SHP77 (cell line): ENCODE measurements at regions not wholly inside any gene's neighbourhood (a gene's known extent, or its start where the extent isn't known, plus 50 kb on each side); places are given as distances from the start of the nearest gene placed in this dataset.

ENCODE experiments used
- DNase-seq, 2 experiments: peaks; one replicate each; lab custom pipeline; 2025; lab: John Stamatoyannopoulos, UW

DNA sequence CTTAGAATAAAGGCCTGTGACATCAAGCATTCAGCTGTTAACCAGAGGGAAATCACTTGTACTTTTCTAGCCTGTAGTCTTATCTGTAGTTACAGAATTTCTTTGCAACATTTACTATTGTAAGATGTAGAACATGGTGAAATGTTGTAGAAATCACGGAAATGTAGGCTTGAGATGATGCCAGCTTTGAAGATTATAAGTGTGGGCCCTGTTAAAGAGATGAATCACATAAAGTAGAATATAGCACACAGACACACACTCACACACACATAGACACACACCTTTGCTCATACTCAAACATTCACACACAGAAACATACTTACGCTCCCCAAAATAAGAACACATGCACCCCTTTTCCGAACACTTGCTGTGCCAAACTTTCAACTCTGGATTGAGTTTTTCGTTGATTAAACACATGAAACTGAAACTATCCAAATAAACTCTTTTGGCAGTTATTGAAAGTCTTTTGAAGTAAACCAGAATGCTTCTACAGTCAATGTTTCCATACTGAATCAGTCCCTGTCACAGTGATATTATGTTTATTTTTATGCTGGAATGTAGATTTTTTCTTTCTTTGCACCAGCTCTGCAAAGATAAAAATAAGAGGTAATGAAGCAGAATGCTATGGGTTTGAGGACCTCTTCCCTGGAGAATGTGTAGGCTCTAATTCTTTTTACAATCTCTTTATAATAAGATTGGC, 230.3 kb upstream of the MEOX2 start:
- no peak for DNase-seq

DNA sequence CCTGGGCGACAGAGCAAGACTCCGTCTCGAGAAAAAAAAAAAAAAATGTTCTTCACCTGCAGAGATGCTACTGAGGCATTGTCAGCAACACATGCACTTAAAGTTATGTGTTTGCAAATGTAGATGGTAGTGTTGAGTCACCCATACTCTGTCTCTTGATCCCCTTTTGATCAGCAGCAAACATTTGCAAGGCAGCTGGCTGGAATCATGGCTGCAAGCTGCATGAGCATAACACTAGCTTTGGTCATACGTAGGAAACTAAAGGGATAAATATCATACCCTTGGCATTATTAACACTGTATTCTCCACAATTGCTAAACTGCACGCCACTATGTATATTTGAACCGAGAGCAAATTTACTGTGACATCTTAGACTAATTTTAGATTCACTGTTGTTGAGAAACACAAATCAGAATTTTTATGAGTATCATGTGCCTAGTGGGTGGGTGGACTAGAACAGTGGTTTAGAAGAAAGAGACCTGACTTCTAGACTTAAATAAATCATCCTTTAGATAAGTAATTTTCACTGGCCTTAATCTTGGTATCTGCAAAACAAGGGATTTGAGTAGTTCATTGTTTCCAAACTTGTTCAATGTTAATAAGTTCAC, 229.3 kb upstream of the MEOX2 start:
- no peak for DNase-seq

DNA sequence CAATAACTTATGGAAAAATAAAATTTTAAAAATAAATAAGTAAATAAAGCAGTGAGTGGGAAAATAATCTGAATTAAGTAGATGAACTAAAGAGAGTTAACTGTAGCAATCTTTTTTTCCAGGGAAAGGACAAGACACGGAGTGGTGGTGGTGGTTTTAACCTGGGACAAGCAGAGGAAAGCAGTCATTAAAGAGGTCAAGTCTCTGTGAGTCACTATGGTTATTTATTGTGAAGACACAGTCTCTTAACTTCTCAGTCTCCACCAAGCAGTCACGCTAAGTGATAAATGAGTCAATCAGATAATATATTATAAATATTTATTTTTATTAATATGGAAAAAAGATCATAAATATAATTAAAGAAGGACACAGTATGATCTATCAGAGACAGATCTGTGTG, 228.1 kb upstream of the MEOX2 start:
- no peak for DNase-seq

DNA sequence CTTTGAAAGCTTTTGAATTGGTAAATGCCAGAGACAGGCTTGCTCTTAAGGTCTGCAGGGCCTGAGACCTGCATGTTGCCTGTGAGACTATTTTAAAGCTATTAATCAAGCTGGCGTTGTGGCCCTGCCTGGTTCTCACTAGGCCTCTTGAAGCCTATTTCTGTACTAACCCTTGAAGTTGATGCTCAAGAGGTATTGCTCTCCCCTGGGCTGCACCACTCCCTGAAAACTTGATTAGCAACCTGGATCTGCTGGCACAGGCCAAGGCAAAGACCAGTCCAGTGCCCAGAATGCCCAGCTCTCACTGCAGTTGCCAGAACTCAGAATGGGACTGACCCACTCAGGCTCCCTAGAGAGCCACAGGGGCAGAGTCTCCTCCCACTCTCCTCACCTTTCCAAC, 220.0 kb upstream of the MEOX2 start:
- DNase-seq: no peak

DNA sequence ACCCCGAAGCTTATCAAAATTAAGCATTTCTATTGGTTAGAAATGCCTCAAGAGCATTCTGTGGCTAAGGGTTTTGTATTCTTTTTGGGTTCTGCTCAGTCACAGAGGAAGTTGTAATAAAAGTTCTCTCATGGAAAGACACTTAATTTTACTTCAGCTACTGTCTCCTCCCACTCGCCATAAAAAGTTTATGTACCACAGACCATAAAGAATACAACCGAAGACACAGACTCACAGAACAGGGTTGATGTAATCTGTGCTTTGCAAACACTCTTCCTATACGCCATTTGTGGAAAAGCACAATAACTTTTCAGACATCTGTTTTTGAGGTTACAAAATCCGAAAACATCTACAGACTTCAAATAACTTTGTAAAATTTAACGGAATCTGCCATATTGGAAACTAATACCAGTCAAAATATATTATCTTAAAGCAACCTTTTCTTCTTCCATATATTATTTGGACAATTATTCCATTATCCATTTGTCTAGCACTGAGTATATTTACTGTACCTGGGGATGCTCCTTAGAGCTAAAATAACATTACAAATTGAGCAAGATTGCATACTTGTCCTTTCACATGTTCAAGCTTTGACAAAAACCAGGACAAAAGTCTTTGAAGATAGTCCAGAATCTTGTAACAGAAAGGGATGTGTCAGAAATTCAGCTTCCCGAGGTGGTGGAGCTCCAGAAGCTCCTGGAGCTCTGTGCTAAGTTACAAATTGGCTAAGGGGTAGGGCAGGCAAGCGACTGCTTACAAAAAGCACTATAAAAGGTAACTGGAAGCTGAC, 219.0 kb upstream of the MEOX2 start:
- no peak for DNase-seq

DNA sequence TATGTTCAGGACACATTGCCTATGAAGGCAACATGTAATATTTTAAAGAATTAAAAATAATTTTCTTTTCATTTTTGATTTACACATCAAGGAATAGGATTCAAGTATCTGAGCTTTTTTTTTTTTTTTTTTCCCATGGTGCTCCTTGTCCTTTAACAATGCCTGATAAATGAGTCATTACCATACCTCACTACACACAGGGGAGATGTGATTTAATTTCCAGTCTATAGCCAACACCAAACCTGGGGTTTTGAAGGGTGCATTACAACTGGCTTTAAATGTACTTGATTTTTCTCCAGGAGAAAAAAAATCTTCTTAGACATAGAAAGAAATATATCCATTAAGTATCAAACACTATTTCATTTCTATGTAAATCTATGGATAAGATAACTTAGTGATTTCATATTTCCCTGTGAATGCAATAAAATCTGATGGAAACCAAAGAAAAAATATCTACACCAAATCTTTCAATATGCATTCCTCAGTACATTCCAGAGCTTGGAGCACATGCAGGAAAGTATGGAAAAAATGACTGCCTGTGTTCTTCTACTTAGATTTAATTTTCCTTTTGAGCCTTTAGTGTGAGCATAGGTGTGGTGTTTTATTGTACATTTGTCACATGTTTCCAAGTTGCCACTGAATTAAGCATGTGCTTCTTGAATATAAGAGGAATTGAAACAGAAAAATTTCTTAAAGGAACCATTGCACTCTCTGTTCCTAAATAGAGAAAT, 204.8 kb upstream of the MEOX2 start:
- no peak for DNase-seq

DNA sequence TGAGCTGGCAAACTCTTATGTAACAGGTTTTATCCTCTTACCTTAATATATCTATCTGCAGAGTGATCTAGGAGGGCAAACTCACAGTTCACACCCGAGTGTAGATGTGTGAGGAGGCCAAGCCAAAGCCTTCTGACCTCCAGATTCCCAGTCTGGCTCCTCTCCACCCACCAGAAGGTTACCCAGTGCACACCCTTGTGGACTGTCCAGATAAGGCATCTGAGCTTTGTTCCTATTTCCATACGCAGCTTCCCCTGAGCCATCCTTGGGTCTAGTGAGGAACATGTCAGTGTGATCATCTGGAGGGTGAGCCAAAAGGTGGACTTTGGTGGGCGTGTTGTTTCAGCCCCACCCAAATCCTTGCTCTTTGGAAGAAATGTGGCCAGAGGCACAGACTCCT, 203.0 kb upstream of the MEOX2 start:
- peak; percentile 44 to 47 for DNase-seq

DNA sequence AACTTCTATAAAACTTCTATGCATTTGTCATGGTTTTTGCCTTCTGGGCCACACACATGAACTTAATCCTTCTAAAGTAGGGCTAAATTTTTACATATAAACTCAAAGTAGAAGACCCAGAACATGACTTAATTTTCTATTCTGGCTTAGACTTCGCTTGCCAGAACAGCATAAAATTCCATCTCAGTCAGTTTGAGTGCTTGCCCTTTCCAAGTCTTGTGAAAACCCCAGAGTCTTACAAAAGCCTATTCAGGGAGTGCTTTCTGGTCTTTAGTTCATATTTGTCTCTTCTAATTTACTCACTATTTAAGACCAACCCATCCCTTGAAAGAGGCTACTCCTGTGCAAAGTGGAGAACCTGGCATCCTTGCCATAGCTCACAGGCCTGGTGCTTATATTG, 201.6 kb upstream of the MEOX2 start:
- DNase-seq: no peak

DNA sequence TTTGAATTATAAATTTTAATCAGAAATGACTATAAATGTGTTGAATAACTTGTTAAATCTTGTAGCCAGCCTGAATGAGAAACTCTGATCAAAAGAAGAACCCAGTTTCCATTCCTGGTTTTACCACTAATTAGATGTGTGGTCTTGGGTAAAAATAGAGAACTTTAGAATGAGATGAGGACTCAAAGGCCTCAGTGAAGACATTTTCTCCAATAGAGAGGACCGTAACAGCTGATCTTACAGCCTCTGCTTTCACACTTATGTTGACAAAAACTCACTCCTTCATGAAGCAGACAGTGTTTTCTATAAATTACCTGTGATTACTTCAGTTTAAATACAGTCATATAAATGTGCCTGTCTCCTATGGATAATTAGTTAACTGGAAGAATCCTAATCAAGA, 200.1 kb upstream of the MEOX2 start:
- no peak for DNase-seq

DNA sequence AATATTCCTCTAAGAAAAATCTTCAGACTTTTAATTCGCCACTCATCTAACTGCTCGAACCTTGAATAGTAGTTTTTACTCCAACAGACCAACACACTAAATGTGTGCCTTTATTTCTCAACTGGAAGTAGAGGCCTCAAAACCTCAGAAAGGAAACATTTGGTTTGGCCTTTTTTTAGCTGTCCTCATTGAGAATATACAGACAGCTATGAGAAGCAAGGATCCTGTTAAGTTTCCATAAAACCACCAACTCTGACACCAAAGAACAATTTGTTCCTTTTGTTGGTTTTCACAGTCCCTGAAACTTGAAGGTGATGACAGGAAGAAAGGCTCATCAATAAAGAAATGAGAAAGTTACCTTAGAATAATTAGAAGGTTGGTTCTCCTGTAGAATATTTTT, 199.2 kb upstream of the MEOX2 start:
- no peak for DNase-seq

DNA sequence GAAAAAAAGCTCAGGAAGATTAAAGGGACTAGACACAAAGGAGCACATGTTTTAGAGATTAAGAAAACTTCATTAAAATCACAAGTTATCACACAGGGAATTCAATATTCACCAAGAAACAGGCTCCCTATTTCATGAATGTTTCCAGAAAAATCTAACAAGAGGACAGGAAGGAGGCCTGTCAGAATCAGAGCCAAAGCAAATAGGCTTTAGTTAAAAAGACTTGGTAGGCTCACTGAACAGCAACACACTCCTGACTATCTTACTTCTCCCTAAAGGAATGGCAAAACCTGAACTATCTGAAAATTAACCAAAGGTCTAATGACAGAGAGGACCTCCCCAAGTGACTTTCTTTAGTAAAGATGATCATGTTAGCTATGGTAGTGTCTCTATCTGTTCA, 188.3 kb upstream of the MEOX2 start:
- no peak for DNase-seq

DNA sequence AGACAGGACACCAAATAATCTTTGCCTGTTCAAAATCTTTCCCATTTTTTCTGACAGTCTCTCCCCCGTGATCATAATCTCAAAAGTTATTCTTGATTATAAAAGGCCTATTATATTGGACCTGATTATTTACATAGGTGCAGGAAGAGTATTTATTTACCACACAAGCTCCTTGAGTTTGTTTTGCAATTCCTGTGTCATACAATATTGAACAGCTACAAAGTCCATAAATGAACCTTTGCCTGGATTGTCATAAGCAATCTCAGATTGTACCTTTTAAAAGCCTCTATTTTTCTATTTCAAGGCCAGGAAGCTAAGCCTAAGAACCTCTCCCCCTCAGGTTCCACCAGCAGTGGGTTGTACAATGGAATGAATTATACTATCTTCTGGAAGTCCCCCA, 183.9 kb upstream of the MEOX2 start:
- DNase-seq: no peak

DNA sequence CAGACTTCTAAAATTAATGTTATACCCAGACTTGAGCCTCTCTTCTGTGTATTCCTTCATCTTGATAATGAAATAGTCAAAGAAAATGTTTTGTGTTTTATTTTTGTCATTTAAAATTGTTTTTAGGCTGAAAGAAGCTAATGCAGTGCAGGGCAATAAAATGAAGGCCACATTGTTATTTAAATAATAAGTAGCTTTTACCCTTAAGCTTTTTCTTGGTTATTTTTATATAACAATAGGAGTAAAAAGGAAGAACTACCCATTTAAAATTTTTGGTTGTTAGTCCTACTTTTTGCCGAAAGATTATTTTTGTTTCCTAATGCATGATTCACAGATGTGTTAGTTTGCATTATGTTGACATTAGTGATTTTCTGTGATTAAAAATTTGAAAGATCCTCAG, 181.0 kb upstream of the MEOX2 start:
- no peak for DNase-seq

DNA sequence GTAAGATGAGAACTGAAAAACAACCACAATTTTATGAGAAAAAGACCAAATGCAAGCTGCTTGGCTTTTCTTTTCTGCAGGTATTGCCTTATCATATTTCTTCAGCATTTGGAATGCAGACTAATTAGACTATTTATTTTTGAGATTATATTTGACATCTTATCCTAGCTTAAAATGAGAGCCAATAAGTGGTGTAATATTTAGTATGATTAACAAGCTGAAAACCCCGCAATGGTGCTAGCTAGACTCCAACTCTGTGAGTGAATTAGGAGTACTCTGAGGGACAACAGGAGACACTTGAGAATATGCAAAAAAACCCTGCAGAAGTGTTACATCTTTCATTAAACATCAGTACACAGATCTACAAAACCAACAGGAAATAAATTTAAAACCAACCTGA, 180.3 kb upstream of the MEOX2 start:
- no peak for DNase-seq

DNA sequence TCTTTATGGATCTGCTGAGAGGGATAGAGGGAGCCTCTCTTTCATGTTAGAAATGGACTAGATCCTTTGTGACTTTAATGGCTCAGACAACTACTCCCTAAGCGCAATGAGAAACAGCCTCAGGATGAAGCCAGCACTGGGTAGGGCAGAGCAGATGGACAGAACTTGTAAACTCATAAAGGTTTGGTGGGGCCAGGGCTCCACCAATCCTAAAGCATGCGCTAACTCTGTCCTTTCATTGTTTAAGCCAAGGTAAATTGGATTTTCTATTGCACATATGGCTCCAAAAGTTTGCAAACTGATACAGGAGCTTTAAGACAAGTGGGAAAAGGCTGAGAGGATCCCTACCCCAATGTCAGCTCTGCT, 178.1 kb upstream of the MEOX2 start:
- DNase-seq: no peak

DNA sequence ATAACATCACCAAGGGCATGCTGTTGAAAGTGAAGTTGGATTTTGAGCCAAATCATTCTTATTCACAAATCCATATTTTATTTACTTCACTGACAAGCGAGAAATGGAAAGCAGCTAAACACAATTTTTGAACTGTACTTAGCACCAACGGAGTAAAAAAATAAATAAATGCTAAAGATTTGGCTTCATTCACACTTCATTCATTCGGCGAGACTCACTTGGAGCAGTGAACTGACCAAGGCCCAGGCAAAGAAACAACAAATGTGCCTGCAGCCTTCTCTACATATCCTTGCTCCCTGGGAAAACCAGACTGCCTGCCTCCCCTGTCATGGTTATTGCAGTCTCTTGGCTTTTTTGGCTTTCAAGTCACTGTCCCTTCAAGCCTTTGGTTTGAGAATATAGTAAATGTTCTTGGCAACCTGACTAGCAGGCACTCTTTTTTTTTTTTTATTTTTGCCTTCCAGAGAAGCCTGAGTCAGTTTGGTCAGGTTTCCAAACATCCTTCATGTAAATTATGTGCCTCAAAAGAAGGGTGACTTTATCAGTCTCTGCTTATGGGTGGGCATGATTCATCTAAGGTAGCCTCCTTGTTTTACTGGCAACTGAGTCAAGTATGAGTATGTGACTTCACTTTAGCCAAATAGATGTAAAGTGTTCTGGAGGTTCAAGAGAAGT, 177.6 kb upstream of the MEOX2 start:
- no peak for DNase-seq

DNA sequence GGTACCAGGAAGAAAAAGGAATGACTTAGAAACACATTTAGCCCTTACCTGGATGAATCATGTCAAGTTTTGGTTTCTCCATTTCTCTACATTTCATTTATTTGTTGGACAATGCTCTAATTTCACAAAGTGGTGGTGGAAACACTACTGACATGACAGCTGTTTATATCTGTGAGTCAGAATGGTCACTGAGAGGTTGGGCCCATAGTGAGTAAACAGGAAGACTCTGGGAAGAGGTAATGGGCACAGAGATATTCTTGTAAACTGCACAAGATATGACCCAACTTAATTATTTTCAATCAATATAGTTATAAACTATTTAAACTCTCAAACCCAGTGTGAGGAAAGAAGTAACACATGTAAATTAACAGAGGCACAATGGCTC, 176.3 kb upstream of the MEOX2 start:
- DNase-seq: no peak

DNA sequence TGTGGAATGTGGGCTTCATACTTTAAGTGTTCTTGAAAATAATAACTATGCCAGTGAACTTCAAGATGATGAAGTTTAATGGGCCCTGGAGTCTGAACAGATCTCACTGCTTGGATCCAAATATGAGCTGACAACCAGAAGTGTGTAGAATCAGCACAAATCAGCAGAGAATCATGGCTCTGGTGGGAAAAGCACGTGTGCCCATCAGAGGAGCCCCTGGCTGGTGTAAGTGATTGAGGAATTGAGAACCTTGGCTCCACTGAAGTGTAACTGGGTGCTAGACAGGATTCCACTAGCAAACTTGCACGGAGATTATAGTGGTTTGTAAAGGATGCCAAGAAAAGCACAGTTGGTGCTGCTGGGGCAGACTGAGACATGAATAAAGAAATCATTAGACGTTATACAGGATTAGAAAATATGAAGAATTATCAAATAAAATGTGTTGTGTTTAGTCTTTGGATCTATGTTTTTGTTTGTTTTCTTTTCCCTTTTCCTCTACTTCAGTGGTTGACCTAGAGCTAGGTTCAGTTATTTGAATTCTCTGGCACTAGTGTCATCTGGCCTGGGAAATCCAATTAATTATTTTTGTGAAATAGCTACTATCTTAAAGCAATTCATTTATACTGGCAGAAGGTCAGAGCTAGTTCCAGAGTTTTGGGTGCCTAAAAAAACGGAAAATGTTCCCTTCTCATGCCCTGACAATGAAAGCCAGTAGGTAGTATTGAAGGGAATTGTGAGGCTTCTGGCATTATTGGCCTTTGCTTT, 175.7 kb upstream of the MEOX2 start:
- no peak for DNase-seq

DNA sequence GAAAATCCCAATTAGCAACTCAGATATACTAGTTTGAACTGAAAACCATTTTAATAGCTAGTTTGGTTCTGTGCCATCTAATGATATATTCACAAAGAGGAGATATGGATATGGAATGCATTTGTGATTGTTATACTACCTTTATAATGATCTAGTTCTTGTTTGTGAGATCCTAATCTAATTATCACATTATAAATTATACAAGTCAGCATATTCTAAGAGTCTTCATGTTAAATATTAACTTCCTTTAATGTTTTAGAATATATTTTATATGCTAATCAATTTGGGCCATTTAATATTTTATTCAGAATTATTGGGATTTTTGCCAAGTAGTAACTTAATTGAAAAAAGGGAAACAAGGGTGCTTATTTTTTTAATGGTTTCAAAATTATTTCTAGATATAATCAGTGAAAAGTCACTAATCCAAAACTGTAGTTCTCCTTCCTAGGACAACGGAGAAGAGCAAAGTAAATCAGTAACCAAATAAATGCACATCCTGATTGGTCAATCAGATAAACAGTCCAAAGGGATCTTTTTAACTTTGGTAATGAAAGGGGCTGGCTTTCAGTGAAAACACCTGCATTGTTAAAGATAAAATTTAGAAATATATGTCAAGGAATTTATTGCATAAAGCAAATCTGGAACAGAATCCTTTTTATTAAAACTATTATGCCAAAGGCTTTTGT, 173.9 kb upstream of the MEOX2 start:
- no peak for DNase-seq

DNA sequence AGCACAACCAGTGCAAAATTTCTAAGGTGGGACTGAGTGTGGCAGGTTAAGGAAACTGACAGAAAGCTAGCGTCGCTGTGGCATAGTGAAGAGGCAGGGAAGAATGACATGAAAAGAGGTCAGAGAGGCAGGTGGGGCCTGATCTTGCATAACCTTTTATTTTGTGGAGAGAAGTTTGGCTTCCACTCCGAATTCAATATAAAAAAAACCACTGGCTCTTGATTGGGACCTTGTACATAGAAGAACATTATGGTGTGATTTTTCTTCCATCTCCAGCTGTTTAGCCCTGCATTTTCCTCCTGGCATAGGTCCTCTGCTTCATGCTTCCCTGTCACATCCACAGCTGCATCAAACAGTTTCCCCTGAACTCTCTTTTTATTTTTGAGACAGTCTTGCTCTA, 170.5 kb upstream of the MEOX2 start:
- no peak for DNase-seq

DNA sequence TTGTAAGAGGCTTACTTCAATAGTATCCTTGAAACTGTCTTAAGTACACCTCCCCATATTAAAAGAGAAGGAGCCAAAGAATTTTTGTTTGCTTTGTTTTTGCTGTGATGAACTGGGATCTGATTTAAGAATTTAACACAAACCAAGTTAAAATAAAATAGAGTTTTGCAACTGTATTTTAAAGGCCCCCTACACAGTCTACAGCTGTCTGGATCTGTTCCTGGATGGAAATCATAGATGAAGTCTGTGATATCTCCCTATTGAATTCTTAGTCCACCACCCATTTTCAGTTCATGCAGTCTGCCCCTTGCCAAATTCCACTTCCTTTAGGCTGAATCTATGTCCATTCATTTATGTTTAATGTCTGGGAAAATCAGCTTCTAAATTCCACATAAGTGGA, 169.8 kb upstream of the MEOX2 start:
- DNase-seq: no peak
